SK-N-SH treated with all-trans-retinoic acid at 6 μM for 48 hours (cell line): ENCODE measurements at regions not wholly inside any gene's neighbourhood (a gene's known extent, or its start where the extent isn't known, plus 50 kb on each side); places are given as distances from the start of the nearest gene placed in this dataset.
"Not testable (repeated sequence)": the region's sequence is repeated elsewhere in the genome, so short reads cannot be mapped to it uniquely, and the experiment has no call there.

ENCODE experiments used
- ATAC-seq: fragments of 200-7000 bp; cut with Tn5 transposase; 3 replicates; pipeline ENCODE4 v1.9.1; 2020; ENCODE audit warnings: mild to moderate bottlenecking, moderate library complexity
- ARNTL ChIP-seq: fragments of 450-650 bp; formaldehyde crosslinking; IDR thresholded peaks from 2 replicates; pipeline ENCODE4 v1.5.0; 2020; ENCODE audit warnings: low read depth, mild to moderate bottlenecking, moderate library complexity, borderline replicate concordance
- BACH2 ChIP-seq: fragments of 250-450 bp; sonication (Bioruptor Pico); IDR thresholded peaks from 2 replicates; pipeline ENCODE4 v1.9.0; 2021; ENCODE audit warnings: mild to moderate bottlenecking, borderline replicate concordance
- CSDC2 ChIP-seq: fragments of 250-450 bp; sonication (Bioruptor Pico); IDR thresholded peaks from 2 replicates; pipeline ENCODE4 v1.5.0; 2020; ENCODE audit warnings: mild to moderate bottlenecking, moderate library complexity
- ESRRG ChIP-seq: fragments of 250-450 bp; sonication (Bioruptor Pico); IDR thresholded peaks from 2 replicates; pipeline ENCODE4 v1.6.1; 2021; ENCODE audit warnings: mild to moderate bottlenecking
- GLIS3 ChIP-seq: fragments of 250-450 bp; sonication (Bioruptor Pico); IDR thresholded peaks from 2 replicates; pipeline ENCODE4 v1.5.0; 2020; ENCODE audit warnings: mild to moderate bottlenecking, moderate library complexity
- ISL1 ChIP-seq: fragments of 250-450 bp; sonication (Bioruptor Pico); IDR thresholded peaks from 2 replicates; pipeline ENCODE4 v2.1.2; 2022; ENCODE audit warnings: mild to moderate bottlenecking, moderate library complexity
- POU6F1 ChIP-seq: fragments of 250-450 bp; sonication (Bioruptor Pico); IDR thresholded peaks from 2 replicates; pipeline ENCODE4 v1.8.0; 2021; ENCODE audit warnings: low read depth, mild to moderate bottlenecking, moderate library complexity, borderline replicate concordance
- PPARA ChIP-seq: fragments of 250-450 bp; sonication (Bioruptor Pico); IDR thresholded peaks from 2 replicates; pipeline ENCODE4 v1.5.0; 2020; ENCODE audit warnings: mild to moderate bottlenecking, borderline replicate concordance
- RARB ChIP-seq: fragments of 250-450 bp; sonication (Bioruptor Pico); IDR thresholded peaks from 2 replicates; pipeline ENCODE4 v1.8.0; 2021; ENCODE audit warnings: mild to moderate bottlenecking, moderate library complexity
- SNAI2 ChIP-seq: fragments of 250-450 bp; sonication (Bioruptor Pico); IDR thresholded peaks from 2 replicates; pipeline ENCODE4 v1.5.0; 2020; ENCODE audit warnings: mild to moderate bottlenecking, moderate library complexity
- TCF4 ChIP-seq: fragments of 250-450 bp; sonication (Bioruptor Pico); IDR thresholded peaks from 2 replicates; pipeline ENCODE4 v1.8.0; 2021; ENCODE audit warnings: mild to moderate bottlenecking, moderate library complexity, borderline replicate concordance
- TOX ChIP-seq: fragments of 250-450 bp; sonication (Bioruptor Pico); IDR thresholded peaks from 2 replicates; pipeline ENCODE4 v1.8.0; 2021; ENCODE audit warnings: mild to moderate bottlenecking, moderate library complexity, borderline replicate concordance
- ZFP3 ChIP-seq: fragments of 250-450 bp; sonication (Bioruptor Pico); IDR thresholded peaks from 2 replicates; pipeline ENCODE4 v1.5.0; 2020; ENCODE audit warnings: mild to moderate bottlenecking, moderate library complexity
- ZNF565 ChIP-seq: fragments of 450-650 bp; formaldehyde crosslinking; conservative IDR thresholded peaks from 2 replicates; pipeline ENCODE4 v1.5.0; 2020; ENCODE audit warnings: low read depth, mild to moderate bottlenecking, moderate library complexity
- ZNF8 ChIP-seq: fragments of 450-650 bp; formaldehyde crosslinking; IDR thresholded peaks from 2 replicates; pipeline ENCODE4 v1.5.0; 2020; ENCODE audit warnings: mild to moderate bottlenecking, moderate library complexity
- TF ChIP-seq, protein P1 (sequence below): fragments of 250-450 bp; sonication (Bioruptor Pico); IDR thresholded peaks from 2 replicates; pipeline ENCODE4 v1.8.0; 2020; ENCODE audit warnings: mild to moderate bottlenecking, moderate library complexity, borderline replicate concordance
- TF ChIP-seq, protein P2 (sequence below): fragments of 250-450 bp; sonication (Bioruptor Pico); IDR thresholded peaks from 2 replicates; pipeline ENCODE4 v1.5.1; 2021; ENCODE audit warnings: mild to moderate bottlenecking, moderate library complexity
- TF ChIP-seq, protein P3 (sequence below): fragments of 250-450 bp; sonication (Bioruptor Pico); IDR thresholded peaks from 2 replicates; pipeline ENCODE4 v1.5.0; 2020; ENCODE audit warnings: mild to moderate bottlenecking, moderate library complexity

DNA sequence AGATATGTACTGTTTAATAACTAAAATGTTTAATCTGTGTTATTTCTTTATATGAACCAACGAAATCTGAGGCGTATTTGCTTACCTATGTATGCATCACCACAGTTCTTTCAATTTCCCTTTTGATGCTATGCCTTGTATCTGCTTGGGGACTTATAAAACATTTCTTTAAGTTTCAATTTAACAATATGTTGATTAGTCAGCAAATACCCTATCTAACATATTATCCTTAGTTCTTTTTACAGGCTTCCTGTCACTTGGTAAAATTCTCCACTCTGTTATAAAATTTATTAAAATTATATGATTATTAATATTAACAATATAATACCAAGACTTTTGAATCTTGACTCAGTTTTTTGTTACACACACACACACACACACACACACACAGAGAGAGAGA lies 174.3 kb downstream of the CPS1 start:
- ATAC-seq: no peak
- no peak for TF ChIP-seq ZFP3 (CRISPR knock-in tag)
- TF ChIP-seq ZNF565: no peak
- no peak for TF ChIP-seq ESRRG (CRISPR knock-in tag)
- TF ChIP-seq ZNF8 (CRISPR knock-in tag): no peak
- TF ChIP-seq, protein P1, sequence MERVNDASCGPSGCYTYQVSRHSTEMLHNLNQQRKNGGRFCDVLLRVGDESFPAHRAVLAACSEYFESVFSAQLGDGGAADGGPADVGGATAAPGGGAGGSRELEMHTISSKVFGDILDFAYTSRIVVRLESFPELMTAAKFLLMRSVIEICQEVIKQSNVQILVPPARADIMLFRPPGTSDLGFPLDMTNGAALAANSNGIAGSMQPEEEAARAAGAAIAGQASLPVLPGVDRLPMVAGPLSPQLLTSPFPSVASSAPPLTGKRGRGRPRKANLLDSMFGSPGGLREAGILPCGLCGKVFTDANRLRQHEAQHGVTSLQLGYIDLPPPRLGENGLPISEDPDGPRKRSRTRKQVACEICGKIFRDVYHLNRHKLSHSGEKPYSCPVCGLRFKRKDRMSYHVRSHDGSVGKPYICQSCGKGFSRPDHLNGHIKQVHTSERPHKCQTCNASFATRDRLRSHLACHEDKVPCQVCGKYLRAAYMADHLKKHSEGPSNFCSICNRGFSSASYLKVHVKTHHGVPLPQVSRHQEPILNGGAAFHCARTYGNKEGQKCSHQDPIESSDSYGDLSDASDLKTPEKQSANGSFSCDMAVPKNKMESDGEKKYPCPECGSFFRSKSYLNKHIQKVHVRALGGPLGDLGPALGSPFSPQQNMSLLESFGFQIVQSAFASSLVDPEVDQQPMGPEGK (CRISPR knock-in tag): no peak
- no peak for TF ChIP-seq CSDC2
- TF ChIP-seq RARB (CRISPR knock-in tag): no peak
- TF ChIP-seq TCF4 (CRISPR knock-in tag): no peak
- no peak for TF ChIP-seq ARNTL (CRISPR knock-in tag)
- TF ChIP-seq POU6F1 (CRISPR knock-in tag): no peak

DNA sequence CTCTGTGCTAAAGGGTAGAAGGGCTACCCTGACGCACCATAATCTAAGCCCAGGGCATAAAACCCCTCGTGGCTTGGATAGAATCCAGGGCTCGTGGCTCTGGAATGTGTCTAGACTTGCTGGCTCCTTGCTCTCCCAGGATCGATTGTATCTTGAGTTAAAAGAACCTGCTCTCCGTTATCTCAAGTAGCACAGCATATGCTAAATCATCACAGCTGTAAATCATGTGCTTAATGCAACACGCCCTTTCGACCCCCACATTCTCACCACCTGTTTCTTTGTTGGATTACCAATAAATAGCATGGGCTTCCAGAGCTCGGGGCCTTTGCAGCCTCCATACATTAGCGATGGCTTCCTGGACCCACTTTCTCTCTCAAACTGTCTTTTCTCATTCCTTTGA lies 190.4 kb downstream of the CPS1 start:
- ATAC-seq: not testable (repeated sequence)
- TF ChIP-seq TCF4 (CRISPR knock-in tag): peak; percentile 24; the same call in 1 of the 2 replicates

DNA sequence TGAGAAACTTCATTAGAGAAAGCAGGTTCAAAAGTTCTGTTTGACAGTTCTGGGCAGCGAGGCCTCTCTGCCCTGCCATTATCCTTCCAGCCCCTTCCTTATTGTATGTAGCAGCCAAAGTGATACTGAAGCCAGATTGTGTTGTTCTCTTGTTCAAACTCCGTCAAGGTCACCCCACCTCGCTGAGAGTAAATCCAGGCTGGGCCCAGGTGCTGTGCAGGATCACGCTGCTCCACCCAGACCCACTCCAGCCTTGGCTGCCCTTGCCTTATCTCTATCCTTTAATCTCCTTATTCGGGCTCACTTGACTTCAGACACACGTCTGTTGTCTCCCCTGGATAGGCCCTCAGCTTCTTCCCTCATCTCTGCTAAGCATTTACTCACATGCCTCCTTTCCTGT lies 196.1 kb downstream of the CPS1 start:
- TF ChIP-seq BACH2 (CRISPR knock-in tag): no peak
- TF ChIP-seq, protein P2, sequence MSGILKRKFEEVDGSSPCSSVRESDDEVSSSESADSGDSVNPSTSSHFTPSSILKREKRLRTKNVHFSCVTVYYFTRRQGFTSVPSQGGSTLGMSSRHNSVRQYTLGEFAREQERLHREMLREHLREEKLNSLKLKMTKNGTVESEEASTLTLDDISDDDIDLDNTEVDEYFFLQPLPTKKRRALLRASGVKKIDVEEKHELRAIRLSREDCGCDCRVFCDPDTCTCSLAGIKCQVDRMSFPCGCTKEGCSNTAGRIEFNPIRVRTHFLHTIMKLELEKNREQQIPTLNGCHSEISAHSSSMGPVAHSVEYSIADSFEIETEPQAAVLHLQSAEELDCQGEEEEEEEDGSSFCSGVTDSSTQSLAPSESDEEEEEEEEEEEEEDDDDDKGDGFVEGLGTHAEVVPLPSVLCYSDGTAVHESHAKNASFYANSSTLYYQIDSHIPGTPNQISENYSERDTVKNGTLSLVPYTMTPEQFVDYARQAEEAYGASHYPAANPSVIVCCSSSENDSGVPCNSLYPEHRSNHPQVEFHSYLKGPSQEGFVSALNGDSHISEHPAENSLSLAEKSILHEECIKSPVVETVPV (CRISPR knock-in tag): no peak
- no peak for TF ChIP-seq ZNF8 (CRISPR knock-in tag)
- TF ChIP-seq GLIS3: no peak
- TF ChIP-seq, protein P1 (CRISPR knock-in tag): no peak
- TF ChIP-seq ISL1 (CRISPR knock-in tag): no peak
- TF ChIP-seq SNAI2 (CRISPR knock-in tag): no peak
- no peak for TF ChIP-seq CSDC2
- TF ChIP-seq, protein P3, sequence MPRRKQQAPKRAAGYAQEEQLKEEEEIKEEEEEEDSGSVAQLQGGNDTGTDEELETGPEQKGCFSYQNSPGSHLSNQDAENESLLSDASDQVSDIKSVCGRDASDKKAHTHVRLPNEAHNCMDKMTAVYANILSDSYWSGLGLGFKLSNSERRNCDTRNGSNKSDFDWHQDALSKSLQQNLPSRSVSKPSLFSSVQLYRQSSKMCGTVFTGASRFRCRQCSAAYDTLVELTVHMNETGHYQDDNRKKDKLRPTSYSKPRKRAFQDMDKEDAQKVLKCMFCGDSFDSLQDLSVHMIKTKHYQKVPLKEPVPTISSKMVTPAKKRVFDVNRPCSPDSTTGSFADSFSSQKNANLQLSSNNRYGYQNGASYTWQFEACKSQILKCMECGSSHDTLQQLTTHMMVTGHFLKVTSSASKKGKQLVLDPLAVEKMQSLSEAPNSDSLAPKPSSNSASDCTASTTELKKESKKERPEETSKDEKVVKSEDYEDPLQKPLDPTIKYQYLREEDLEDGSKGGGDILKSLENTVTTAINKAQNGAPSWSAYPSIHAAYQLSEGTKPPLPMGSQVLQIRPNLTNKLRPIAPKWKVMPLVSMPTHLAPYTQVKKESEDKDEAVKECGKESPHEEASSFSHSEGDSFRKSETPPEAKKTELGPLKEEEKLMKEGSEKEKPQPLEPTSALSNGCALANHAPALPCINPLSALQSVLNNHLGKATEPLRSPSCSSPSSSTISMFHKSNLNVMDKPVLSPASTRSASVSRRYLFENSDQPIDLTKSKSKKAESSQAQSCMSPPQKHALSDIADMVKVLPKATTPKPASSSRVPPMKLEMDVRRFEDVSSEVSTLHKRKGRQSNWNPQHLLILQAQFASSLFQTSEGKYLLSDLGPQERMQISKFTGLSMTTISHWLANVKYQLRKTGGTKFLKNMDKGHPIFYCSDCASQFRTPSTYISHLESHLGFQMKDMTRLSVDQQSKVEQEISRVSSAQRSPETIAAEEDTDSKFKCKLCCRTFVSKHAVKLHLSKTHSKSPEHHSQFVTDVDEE (CRISPR knock-in tag): no peak
- TF ChIP-seq, all 23 proteins: peak for 0
- ATAC-seq: no peak

DNA sequence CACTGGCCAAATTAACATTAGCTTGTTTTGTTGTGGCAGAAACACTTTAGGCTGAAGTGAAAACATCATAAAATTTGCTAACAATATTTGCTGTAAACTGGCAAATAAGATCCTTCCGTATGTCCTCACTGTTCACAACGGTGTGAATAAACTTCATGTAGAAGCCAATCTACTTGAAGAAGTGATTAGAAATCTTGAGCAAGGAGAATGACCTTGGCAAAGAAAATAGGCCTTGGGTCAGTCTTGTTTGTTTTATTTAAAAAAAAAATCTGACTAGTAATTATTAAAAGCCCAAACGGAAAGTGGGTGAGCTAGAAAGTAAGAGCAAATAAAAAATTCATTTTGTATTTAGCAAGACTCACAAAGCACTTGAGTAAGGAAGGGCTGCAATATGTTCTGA lies 197.0 kb downstream of the CPS1 start:
- TF ChIP-seq GLIS3: no peak
- no peak for TF ChIP-seq SNAI2 (CRISPR knock-in tag)
- no peak for ATAC-seq

DNA sequence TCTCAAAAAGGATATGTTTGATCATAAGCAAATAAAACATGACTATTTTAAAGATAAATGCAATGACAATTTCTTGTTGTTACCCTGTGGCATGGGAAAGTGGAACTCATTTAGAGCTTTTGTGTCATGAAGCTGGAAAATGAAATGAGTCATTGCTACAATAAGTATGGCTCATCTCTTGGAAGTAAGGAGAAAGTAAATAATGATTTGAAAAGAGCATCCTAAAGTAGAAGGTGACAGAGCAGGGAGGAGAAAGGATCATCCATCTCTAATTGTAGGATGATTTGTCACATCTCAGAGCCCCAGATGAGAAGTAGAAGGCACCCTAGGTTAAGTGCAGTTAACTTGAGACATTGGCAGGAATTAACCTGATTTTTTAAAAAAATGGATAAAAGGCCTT lies 200.5 kb downstream of the CPS1 start:
- no peak for TF ChIP-seq PPARA (CRISPR knock-in tag)
- TF ChIP-seq SNAI2 (CRISPR knock-in tag): no peak
- no peak for TF ChIP-seq CSDC2
- no peak for TF ChIP-seq TOX (CRISPR knock-in tag)
- TF ChIP-seq ARNTL (CRISPR knock-in tag): no peak
- no peak for ATAC-seq
